HEK293T (cell line): ENCODE measurements at regions not wholly inside any gene's neighbourhood (a gene's known extent, or its start where the extent isn't known, plus 50 kb on each side); places are given as distances from the start of the nearest gene placed in this dataset.

Experiments
- CTCF ChIA-PET: fragments of 350-600 bp; formaldehyde crosslinking; extraction: SDS; loops from one replicate; lab custom pipeline; 2021; ENCODE audit warnings: antibody characterized with exemption, inconsistent platforms; lab: Yijun Ruan, JAX
- POLR2A ChIA-PET: fragments of 350-600 bp; formaldehyde crosslinking; extraction: SDS; loops from one replicate; lab custom pipeline; 2020; ENCODE audit warnings: antibody characterized with exemption, inconsistent platforms; lab: Yijun Ruan, JAX
- DNase-seq: peaks from one replicate; pipeline ENCODE4 v3.0.0; 2012; ENCODE audit warnings: mixed read lengths; ENCODE audit errors: extremely low spot score
- ARNT ChIP-seq: fragments of 450-650 bp; IDR thresholded peaks from 2 replicates; pipeline ENCODE4 v1.6.1; 2017; ENCODE audit warnings: mild to moderate bottlenecking
- BHLHE40 ChIP-seq: fragments of 450-650 bp; IDR thresholded peaks from 2 replicates; pipeline ENCODE4 v1.6.1; 2016; ENCODE audit warnings: mild to moderate bottlenecking, moderate library complexity, borderline replicate concordance
- CTBP1 ChIP-seq: fragments of 450-650 bp; IDR thresholded peaks from 2 replicates; pipeline ENCODE4 v1.6.1; 2016; ENCODE audit warnings: borderline replicate concordance
- ELF4 ChIP-seq: fragments of 450-650 bp; IDR thresholded peaks from 2 replicates; pipeline ENCODE4 v1.6.1; 2017; ENCODE audit warnings: antibody characterized with exemption
- FOXA1 ChIP-seq: fragments of 450-650 bp; IDR thresholded peaks from 2 replicates; pipeline ENCODE4 v1.6.1; 2016; ENCODE audit warnings: mild to moderate bottlenecking
- FOXK2 ChIP-seq: fragments of 450-650 bp; IDR thresholded peaks from 2 replicates; pipeline ENCODE4 v1.6.1; 2016; ENCODE audit warnings: mild to moderate bottlenecking
- FOXM1 ChIP-seq: fragments of 450-650 bp; IDR thresholded peaks from 2 replicates; pipeline ENCODE4 v1.6.1; 2017; ENCODE audit warnings: mild to moderate bottlenecking, borderline replicate concordance
- HDGF ChIP-seq: fragments of 450-650 bp; IDR thresholded peaks from 2 replicates; pipeline ENCODE4 v1.6.1; 2017; ENCODE audit warnings: antibody characterized with exemption, borderline replicate concordance
- L3MBTL2 ChIP-seq: fragments of 450-650 bp; conservative IDR thresholded peaks from 2 replicates; pipeline ENCODE4 v1.6.1; 2016; ENCODE audit warnings: mild to moderate bottlenecking
- LEF1 ChIP-seq: fragments of 450-650 bp; IDR thresholded peaks from 2 replicates; pipeline ENCODE4 v1.6.1; 2017; ENCODE audit warnings: mild to moderate bottlenecking, borderline replicate concordance
- NFRKB ChIP-seq: fragments of 450-650 bp; IDR thresholded peaks from 2 replicates; pipeline ENCODE4 v1.6.1; 2016; ENCODE audit warnings: mild to moderate bottlenecking, moderate library complexity
- PKNOX1 ChIP-seq: fragments of 450-650 bp; IDR thresholded peaks from 2 replicates; pipeline ENCODE4 v1.6.1; 2016
- SP1 ChIP-seq: fragments of 450-650 bp; IDR thresholded peaks from 2 replicates; pipeline ENCODE4 v1.6.1; 2017
- SUZ12 ChIP-seq: fragments of 450-650 bp; IDR thresholded peaks from 2 replicates; pipeline ENCODE4 v1.6.1; 2016; ENCODE audit warnings: mild to moderate bottlenecking
- TARDBP ChIP-seq: fragments of 450-650 bp; IDR thresholded peaks from 2 replicates; pipeline ENCODE4 v1.6.1; 2016
- ZNF384 ChIP-seq: fragments of 450-650 bp; IDR thresholded peaks from 2 replicates; pipeline ENCODE4 v1.6.1; 2016

GRCh38 chr5:173733021-173733420 lies 116.6 kb upstream of the BOD1 start:
- CTCF ChIA-PET = interaction anchor here (0.5 to 1.1 kb wide), 3 partner anchors 12 to 466 kb away, joined by 3 to 4 read pairs (median 4); no protein-coding TSS in a partner anchor
- TF ChIP-seq ELF4 (no peak), FOXM1 (no peak), TARDBP (no peak), LEF1 (no peak), SP1 (no peak), ARNT (no peak), PKNOX1 (no peak), L3MBTL2 (no peak), SUZ12 (no peak)
- no peak for DNase-seq
- POLR2A ChIA-PET = no interaction called here

- TF ChIP-seq FOXM1 (no peak), SUZ12 (no peak), FOXK2 (no peak), ZNF384 (no peak), LEF1 (no peak), HDGF (no peak), ARNT (no peak), ELF4 (no peak), CTBP1 (no peak), SP1 (no peak), PKNOX1 (no peak), TARDBP (no peak), FOXA1 (no peak), BHLHE40 (no peak), NFRKB (no peak), L3MBTL2 (no peak)
- ChIA-PET CTCF (interaction anchor here (0.5 to 1.1 kb wide), 2 partner anchors 12 to 466 kb away, joined by 4 read pairs; no protein-coding TSS in a partner anchor), POLR2A (no interaction called here)
- no peak for DNase-seq
These were observed 117.0 kb upstream of the BOD1 start for GRCh38 chr5:173733425-173733824.

- TF ChIP-seq ZNF384 = no peak
- no peak for TF ChIP-seq FOXA1
- no peak for TF ChIP-seq HDGF
- no peak for TF ChIP-seq CTBP1
- no peak for TF ChIP-seq ELF4
- TF ChIP-seq TARDBP = no peak
- no peak for TF ChIP-seq PKNOX1
- TF ChIP-seq NFRKB = no peak
- TF ChIP-seq SP1 = no peak
- no peak for TF ChIP-seq ARNT
- TF ChIP-seq SUZ12 = no peak
- TF ChIP-seq FOXK2 = no peak
- TF ChIP-seq LEF1 = no peak
- no peak for TF ChIP-seq BHLHE40
- no peak for TF ChIP-seq L3MBTL2
- no peak for TF ChIP-seq FOXM1
- DNase-seq = no peak
- CTCF ChIA-PET = interaction anchor here (1.1 kb wide), 1 partner anchor 13 kb away, joined by 4 read pairs; no protein-coding TSS in a partner anchor
- POLR2A ChIA-PET = no interaction called here
These were observed 117.5 kb upstream of the BOD1 start for GRCh38 chr5:173733831-173734501.

- TF ChIP-seq PKNOX1 = no peak
- TF ChIP-seq SP1 = no peak
- TF ChIP-seq TARDBP = no peak
- DNase-seq = no peak
- POLR2A ChIA-PET = interaction anchor here (1.7 kb wide), 1 partner anchor 18 kb away, joined by 4 read pairs; no protein-coding TSS in a partner anchor
- CTCF ChIA-PET = no interaction called here
These were observed 118.3 kb upstream of the BOD1 start for GRCh38 chr5:173734716-173735115.

- no peak for DNase-seq
- TF ChIP-seq ZNF384 (no peak), SUZ12 (no peak), SP1 (no peak), FOXM1 (no peak), CTBP1 (no peak), FOXK2 (no peak), PKNOX1 (no peak), TARDBP (no peak), BHLHE40 (no peak), LEF1 (no peak), ARNT (no peak), FOXA1 (no peak), L3MBTL2 (no peak), HDGF (no peak), ELF4 (no peak), NFRKB (no peak)
- ChIA-PET CTCF (no interaction called here), POLR2A (interaction anchor here (1.7 kb wide), 1 partner anchor 18 kb away, joined by 4 read pairs; no protein-coding TSS in a partner anchor)
These were observed 118.7 kb upstream of the BOD1 start for GRCh38 chr5:173735184-173735583.
